HepG2 (cell line): ENCODE measurements at regions not wholly inside any gene's neighbourhood (a gene's known extent, or its start where the extent isn't known, plus 50 kb on each side); places are given as distances from the start of the nearest gene placed in this dataset.

ENCODE experiments used
- ATAC-seq: fragments of 200-7000 bp; cut with Tn5 transposase; 3 replicates; pipeline ENCODE4 v1.9.1; 2020; ENCODE audit warnings: mild to moderate bottlenecking, moderate library complexity
- BruUV-seq: library from RNA; stranded (reverse); fragments of 400-500 nt; replicated peaks from 2 replicates; lab custom pipeline; 2021; lab: Mats Ljungman, UMichigan
- CTCF ChIA-PET: fragments of 300-600 bp; formaldehyde crosslinking; extraction: SDS; loops from one replicate; lab custom pipeline; 2021; ENCODE audit warnings: low total read pairs, inconsistent platforms, low intra/inter-chr PET ratio; lab: Yijun Ruan, JAX
- POLR2A ChIA-PET: fragments of 350-600 bp; sonication (Branson Sonifier 250); formaldehyde crosslinking; loops from one replicate; lab custom pipeline; 2020; ENCODE audit warnings: antibody characterized with exemption, inconsistent platforms; lab: Yijun Ruan, JAX
- DNase-seq: peaks from one replicate; pipeline ENCODE4 v3.0.0-alpha.2; 2015; ENCODE audit warnings: low spot score
- FAIRE-seq: peaks from 3 replicates; lab custom pipeline; 2011; peaks lifted over from hg19 to GRCh38; lab: Jason Lieb, UNC
- H2AFZ ChIP-seq: one replicate; pipeline ENCODE4 v1.6.1; 2011; ENCODE audit warnings: low read length, inconsistent platforms
- H3K27ac ChIP-seq: fragments of 300-600 bp; 3 replicates; pipeline ENCODE4 v1.8.0; 2011; ENCODE audit warnings: mixed run types, mild to moderate bottlenecking, mixed read lengths, low read length, inconsistent platforms; ENCODE audit not compliant: insufficient read depth; ENCODE audit errors: extremely low read length
- H3K27me3 ChIP-seq, 2 experiments: fragments of 200-600 bp in 1 of 2; 2 replicates in 1 of 2; 3 replicates in 1 of 2; pipeline versions ENCODE4 v1.6.0 to v1.8.0; 2011; ENCODE audit warnings: low read length in 2 of 2, mild to moderate bottlenecking in 2 of 2, moderate library complexity in 2 of 2, inconsistent platforms in 1 of 2; ENCODE audit not compliant: insufficient read depth in 2 of 2, control insufficient read depth in 1 of 2
- H3K36me3 ChIP-seq, 2 experiments: fragments of 200-600 bp in 1 of 2; replicated peaks in 1 of 2; 2 replicates in 1 of 2; 3 replicates in 1 of 2; pipeline versions ENCODE4 v1.5.1 to v1.8.0; 2011; ENCODE audit warnings: low read length in 2 of 2, inconsistent platforms in 1 of 2; ENCODE audit not compliant: insufficient read depth in 2 of 2, control insufficient read depth in 1 of 2
- H3K4me1 ChIP-seq: 2 replicates; pipeline ENCODE4 v1.5.1; 2012; ENCODE audit warnings: low read length, inconsistent platforms; ENCODE audit not compliant: insufficient read depth
- H3K4me2 ChIP-seq: 2 replicates; pipeline ENCODE4 v1.6.0; 2011; ENCODE audit warnings: low read depth, low read length, inconsistent platforms
- H3K4me3 ChIP-seq, 3 experiments: fragments of 200-600 bp in 1 of 3; sonication (generic), shearing (Covaris generic) in 1 of 3; replicated peaks in 1 of 3; 2 replicates each; pipeline ENCODE4 v1.5.1; 2011 to 2016; ENCODE audit warnings: low read length in 3 of 3, inconsistent platforms in 2 of 3, low read depth in 2 of 3, mild to moderate bottlenecking in 2 of 3, control low read depth in 1 of 3, mixed read lengths in 1 of 3; ENCODE audit not compliant: insufficient read depth in 1 of 3
- H3K79me2 ChIP-seq: one replicate; pipeline ENCODE4 v1.6.1; 2011; ENCODE audit warnings: low read length, inconsistent platforms; ENCODE audit not compliant: insufficient read depth
- H3K9ac ChIP-seq: 2 replicates; pipeline ENCODE4 v1.6.0; 2011; ENCODE audit warnings: mild to moderate bottlenecking, low read depth, low read length, inconsistent platforms; ENCODE audit not compliant: insufficient read depth
- H3K9me3 ChIP-seq: 2 replicates; pipeline ENCODE4 v1.5.1; 2012; ENCODE audit warnings: mild to moderate bottlenecking, low read length
- H4K20me1 ChIP-seq: 2 replicates; pipeline ENCODE4 v1.6.0; 2011; ENCODE audit warnings: inconsistent platforms, mild to moderate bottlenecking, low read length, moderate library complexity; ENCODE audit not compliant: insufficient read depth
- BCL6 ChIP-seq: IDR thresholded peaks from 2 replicates; pipeline ENCODE4 v1.6.1; 2016; ENCODE audit warnings: missing genetic modification reagents, missing compliant biosample characterization
- GFI1 ChIP-seq: sonication (generic); formaldehyde crosslinking; IDR thresholded peaks from 2 replicates; pipeline ENCODE4 v1.5.0; 2020; ENCODE audit warnings: missing genetic modification reagents, mild to moderate bottlenecking, borderline replicate concordance
- NFKB2 ChIP-seq: sonication (generic); formaldehyde crosslinking; IDR thresholded peaks from 2 replicates; pipeline ENCODE4 v1.4.0; 2020; ENCODE audit warnings: missing genetic modification reagents, borderline replicate concordance
- ZFP82 ChIP-seq: sonication (generic); formaldehyde crosslinking; IDR thresholded peaks from 2 replicates; pipeline ENCODE4 v1.5.1; 2020; ENCODE audit warnings: mild to moderate bottlenecking, missing genetic modification reagents, borderline replicate concordance
- ZNF335 ChIP-seq: sonication (generic); formaldehyde crosslinking; IDR thresholded peaks from 2 replicates; pipeline ENCODE4 v1.4.0; 2020; ENCODE audit warnings: missing genetic modification reagents
- WGBS: methylation state at CpG from one replicate; pipeline ENCODE4 v1.1.6; 2017; ENCODE audit warnings: low lambda C conversion rate; 5-methylcytosine and 5-hydroxymethylcytosine counted together
- in situ Hi-C: cut with HindIII; loops from 2 replicates; pipeline ENCODE4 v1.10.0; 2017; ENCODE audit warnings: low pct_unique_long_range_greater_than_20kb; ENCODE audit not compliant: extremely low pct_ligation_motif_present
- intact Hi-C: fragments of 100-400 bp; cut with micrococcal nuclease; formaldehyde crosslinking; loops from one replicate; pipeline ENCODE4 v1.10.0; 2022; ENCODE audit not compliant: unreplicated experiment
- TF ChIP-seq, protein P1 (sequence below): sonication (generic); formaldehyde crosslinking; IDR thresholded peaks from 2 replicates; pipeline ENCODE4 v1.8.1; 2022; ENCODE audit warnings: mild to moderate bottlenecking, missing genetic modification reagents
- TF ChIP-seq, protein P2 (sequence below): IDR thresholded peaks from 2 replicates; pipeline ENCODE4 v1.6.1; 2012; ENCODE audit warnings: low read length, improper control_type of control experiment

DNA sequence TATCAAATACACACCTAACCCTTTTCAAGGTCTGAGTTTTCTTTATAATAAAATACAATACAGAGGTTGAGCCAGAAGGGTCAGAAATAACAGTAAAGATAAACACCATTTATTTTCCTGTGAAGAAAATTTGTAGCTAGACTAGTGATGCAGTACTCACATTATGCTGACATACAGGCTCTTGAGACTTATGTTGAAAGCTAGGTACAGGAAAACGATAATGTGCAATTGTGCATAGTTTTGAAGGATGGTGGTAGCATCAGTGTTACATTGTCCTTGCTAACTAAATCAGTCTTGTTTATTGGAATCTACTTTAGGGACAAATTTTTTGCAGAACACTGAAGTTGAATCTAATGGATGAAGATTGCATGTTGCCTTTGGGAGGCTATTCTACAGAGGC lies 1877.2 kb downstream of the PCDH7 start:
- no peak overlapping the region for H3K4me3 ChIP-seq
- CTCF ChIA-PET, result no interaction called here
- intact Hi-C loops, result no loop called here
- H3K27me3 ChIP-seq, result no peaks in the 10 kb centered on the region
- no peaks in the 10 kb centered on the region for H4K20me1 ChIP-seq
- BruUV-seq, result no TSS peak
- no peak overlapping the region for H3K9ac ChIP-seq
- no peaks in the 10 kb centered on the region for H3K9me3 ChIP-seq
- H2AFZ ChIP-seq, result no peak overlapping the region
- H3K4me1 ChIP-seq, result no peaks in the 10 kb centered on the region
- no peak for ATAC-seq
- no peak overlapping the region for H3K4me2 ChIP-seq
- no peaks in the 10 kb centered on the region for H3K79me2 ChIP-seq
- in situ Hi-C loops, result no loop called here
- no peak for DNase-seq
- whole genome bisulfite sequencing, result 0% methylated on average over 1 of the region's 1 CpG
- H3K27ac ChIP-seq, result no peak overlapping the region
- FAIRE-seq, result no peak
- H3K36me3 ChIP-seq, result no peaks in the 10 kb centered on the region
- POLR2A ChIA-PET, result no interaction called here
- TF ChIP-seq ZFP82 (CRISPR knock-in tag) (no peak), GFI1 (CRISPR knock-in tag) (no peak), NFKB2 (CRISPR knock-in tag) (no peak), BCL6 (no peak), ZNF335 (CRISPR knock-in tag) (no peak)
- TF ChIP-seq, protein P1, sequence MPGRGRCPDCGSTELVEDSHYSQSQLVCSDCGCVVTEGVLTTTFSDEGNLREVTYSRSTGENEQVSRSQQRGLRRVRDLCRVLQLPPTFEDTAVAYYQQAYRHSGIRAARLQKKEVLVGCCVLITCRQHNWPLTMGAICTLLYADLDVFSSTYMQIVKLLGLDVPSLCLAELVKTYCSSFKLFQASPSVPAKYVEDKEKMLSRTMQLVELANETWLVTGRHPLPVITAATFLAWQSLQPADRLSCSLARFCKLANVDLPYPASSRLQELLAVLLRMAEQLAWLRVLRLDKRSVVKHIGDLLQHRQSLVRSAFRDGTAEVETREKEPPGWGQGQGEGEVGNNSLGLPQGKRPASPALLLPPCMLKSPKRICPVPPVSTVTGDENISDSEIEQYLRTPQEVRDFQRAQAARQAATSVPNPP (CRISPR knock-in tag), result no peak
- TF ChIP-seq, protein P2, sequence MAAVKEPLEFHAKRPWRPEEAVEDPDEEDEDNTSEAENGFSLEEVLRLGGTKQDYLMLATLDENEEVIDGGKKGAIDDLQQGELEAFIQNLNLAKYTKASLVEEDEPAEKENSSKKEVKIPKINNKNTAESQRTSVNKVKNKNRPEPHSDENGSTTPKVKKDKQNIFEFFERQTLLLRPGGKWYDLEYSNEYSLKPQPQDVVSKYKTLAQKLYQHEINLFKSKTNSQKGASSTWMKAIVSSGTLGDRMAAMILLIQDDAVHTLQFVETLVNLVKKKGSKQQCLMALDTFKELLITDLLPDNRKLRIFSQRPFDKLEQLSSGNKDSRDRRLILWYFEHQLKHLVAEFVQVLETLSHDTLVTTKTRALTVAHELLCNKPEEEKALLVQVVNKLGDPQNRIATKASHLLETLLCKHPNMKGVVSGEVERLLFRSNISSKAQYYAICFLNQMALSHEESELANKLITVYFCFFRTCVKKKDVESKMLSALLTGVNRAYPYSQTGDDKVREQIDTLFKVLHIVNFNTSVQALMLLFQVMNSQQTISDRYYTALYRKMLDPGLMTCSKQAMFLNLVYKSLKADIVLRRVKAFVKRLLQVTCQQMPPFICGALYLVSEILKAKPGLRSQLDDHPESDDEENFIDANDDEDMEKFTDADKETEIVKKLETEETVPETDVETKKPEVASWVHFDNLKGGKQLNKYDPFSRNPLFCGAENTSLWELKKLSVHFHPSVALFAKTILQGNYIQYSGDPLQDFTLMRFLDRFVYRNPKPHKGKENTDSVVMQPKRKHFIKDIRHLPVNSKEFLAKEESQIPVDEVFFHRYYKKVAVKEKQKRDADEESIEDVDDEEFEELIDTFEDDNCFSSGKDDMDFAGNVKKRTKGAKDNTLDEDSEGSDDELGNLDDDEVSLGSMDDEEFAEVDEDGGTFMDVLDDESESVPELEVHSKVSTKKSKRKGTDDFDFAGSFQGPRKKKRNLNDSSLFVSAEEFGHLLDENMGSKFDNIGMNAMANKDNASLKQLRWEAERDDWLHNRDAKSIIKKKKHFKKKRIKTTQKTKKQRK, result no peak
